GM12878 (cell line): ENCODE measurements at regions not wholly inside any gene's neighbourhood (a gene's known extent, or its start where the extent isn't known, plus 50 kb on each side); places are given as distances from the start of the nearest gene placed in this dataset.

Source experiments
- KDM1A ChIP-seq: fragments of 200-600 bp; sonication (generic); IDR thresholded peaks from 2 replicates; pipeline ENCODE4 v1.6.1; 2016; ENCODE audit warnings: borderline replicate concordance
- MEF2A ChIP-seq: IDR thresholded peaks from 2 replicates; pipeline ENCODE4 v1.6.1; 2011; ENCODE audit warnings: low read depth, mild to moderate bottlenecking, low read length, moderate library complexity; ENCODE audit not compliant: insufficient read depth
- NFIC ChIP-seq: IDR thresholded peaks from 2 replicates; pipeline ENCODE4 v1.6.1; 2012; ENCODE audit warnings: low read depth, mild to moderate bottlenecking, inconsistent platforms, low read length, moderate library complexity
- POLR2A ChIP-seq: IDR thresholded peaks from 2 replicates; pipeline ENCODE4 v1.6.1; 2011; ENCODE audit warnings: low read depth, mild to moderate bottlenecking, low read length
- TF ChIP-seq, protein P1 (sequence below): fragments of 450-650 bp; IDR thresholded peaks from 2 replicates; pipeline ENCODE4 v1.6.1; 2016; ENCODE audit warnings: mild to moderate bottlenecking
- TF ChIP-seq, protein P2 (sequence below): IDR thresholded peaks from 2 replicates; pipeline ENCODE4 v1.6.1; 2012; ENCODE audit warnings: low read depth, low read length, improper control_type of control experiment
- TF ChIP-seq, protein P3 (sequence below), 3 experiments: IDR thresholded peaks in 2 of 3; conservative IDR thresholded peaks in 1 of 3; 2 replicates each; pipeline ENCODE4 v1.5.1; 2011; ENCODE audit warnings: low read depth in 3 of 3, low read length in 3 of 3, mild to moderate bottlenecking in 3 of 3, control low read depth in 2 of 3, moderate library complexity in 2 of 3, inconsistent platforms in 1 of 3, mixed read lengths in 1 of 3; ENCODE audit not compliant: control insufficient read depth in 2 of 3, insufficient read depth in 1 of 3; ENCODE audit errors: extremely low read depth in 1 of 3

DNA sequence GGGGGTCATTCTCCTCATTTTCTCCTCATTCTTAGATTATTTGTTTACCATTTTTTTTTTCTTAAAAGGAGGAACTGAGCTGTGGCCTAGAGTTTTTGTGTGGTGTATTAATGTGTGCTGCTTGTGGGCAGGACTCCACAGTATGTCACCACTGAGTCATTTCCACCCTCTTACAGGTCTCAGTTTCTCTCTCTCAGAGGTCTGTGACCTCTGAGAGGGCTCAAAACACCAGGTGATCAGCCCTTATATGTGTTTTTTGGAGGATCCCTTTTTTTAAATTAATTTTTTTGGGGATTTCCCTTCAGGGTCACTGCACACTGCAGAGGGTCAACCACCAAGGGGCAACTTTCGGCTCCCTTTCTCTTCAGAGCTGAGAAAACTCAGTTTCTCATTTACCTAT, 166.4 kb downstream of the SUCNR1 start:
- TF ChIP-seq, protein P1, sequence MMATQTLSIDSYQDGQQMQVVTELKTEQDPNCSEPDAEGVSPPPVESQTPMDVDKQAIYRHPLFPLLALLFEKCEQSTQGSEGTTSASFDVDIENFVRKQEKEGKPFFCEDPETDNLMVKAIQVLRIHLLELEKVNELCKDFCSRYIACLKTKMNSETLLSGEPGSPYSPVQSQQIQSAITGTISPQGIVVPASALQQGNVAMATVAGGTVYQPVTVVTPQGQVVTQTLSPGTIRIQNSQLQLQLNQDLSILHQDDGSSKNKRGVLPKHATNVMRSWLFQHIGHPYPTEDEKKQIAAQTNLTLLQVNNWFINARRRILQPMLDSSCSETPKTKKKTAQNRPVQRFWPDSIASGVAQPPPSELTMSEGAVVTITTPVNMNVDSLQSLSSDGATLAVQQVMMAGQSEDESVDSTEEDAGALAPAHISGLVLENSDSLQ, result no peak
- TF ChIP-seq KDM1A, result no peak
- TF ChIP-seq, protein P2, sequence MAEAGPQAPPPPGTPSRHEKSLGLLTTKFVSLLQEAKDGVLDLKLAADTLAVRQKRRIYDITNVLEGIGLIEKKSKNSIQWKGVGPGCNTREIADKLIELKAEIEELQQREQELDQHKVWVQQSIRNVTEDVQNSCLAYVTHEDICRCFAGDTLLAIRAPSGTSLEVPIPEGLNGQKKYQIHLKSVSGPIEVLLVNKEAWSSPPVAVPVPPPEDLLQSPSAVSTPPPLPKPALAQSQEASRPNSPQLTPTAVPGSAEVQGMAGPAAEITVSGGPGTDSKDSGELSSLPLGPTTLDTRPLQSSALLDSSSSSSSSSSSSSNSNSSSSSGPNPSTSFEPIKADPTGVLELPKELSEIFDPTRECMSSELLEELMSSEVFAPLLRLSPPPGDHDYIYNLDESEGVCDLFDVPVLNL, result no peak
- TF ChIP-seq NFIC, result peak; percentile 91
- peak; percentile 48; the same call in 1 of the 2 replicates for TF ChIP-seq MEF2A
- TF ChIP-seq POLR2A, result no peak
- TF ChIP-seq, protein P3, sequence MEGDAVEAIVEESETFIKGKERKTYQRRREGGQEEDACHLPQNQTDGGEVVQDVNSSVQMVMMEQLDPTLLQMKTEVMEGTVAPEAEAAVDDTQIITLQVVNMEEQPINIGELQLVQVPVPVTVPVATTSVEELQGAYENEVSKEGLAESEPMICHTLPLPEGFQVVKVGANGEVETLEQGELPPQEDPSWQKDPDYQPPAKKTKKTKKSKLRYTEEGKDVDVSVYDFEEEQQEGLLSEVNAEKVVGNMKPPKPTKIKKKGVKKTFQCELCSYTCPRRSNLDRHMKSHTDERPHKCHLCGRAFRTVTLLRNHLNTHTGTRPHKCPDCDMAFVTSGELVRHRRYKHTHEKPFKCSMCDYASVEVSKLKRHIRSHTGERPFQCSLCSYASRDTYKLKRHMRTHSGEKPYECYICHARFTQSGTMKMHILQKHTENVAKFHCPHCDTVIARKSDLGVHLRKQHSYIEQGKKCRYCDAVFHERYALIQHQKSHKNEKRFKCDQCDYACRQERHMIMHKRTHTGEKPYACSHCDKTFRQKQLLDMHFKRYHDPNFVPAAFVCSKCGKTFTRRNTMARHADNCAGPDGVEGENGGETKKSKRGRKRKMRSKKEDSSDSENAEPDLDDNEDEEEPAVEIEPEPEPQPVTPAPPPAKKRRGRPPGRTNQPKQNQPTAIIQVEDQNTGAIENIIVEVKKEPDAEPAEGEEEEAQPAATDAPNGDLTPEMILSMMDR (IDR thresholded peaks at IDR 0.05 in 2 of 3, conservative IDR thresholded peaks at IDR 0.05 in 1 of 3; ENCODE audit: control insufficient read depth in 2 of 3, extremely low read depth in 1 of 3, insufficient read depth in 1 of 3, low read depth in 3 of 3, low read length in 3 of 3), result no peak
